Endothelial cell of umbilical vein (primary cell): ENCODE measurements at regions not wholly inside any gene's neighbourhood (a gene's known extent, or its start where the extent isn't known, plus 50 kb on each side); places are given as distances from the start of the nearest gene placed in this dataset.

ENCODE experiments used
- EZH2 ChIP-seq: IDR thresholded peaks from 2 replicates; pipeline ENCODE4 v1.6.1; 2012; ENCODE audit warnings: borderline replicate concordance, low read depth, mild to moderate bottlenecking, moderate library complexity, low read length, inconsistent platforms; ENCODE audit not compliant: severe bottlenecking
- FOS ChIP-seq: IDR thresholded peaks from 2 replicates; pipeline ENCODE4 v1.6.1; 2011; ENCODE audit warnings: mild to moderate bottlenecking, low read length, moderate library complexity, borderline replicate concordance; ENCODE audit not compliant: insufficient read depth
- GATA2 ChIP-seq: IDR thresholded peaks from 2 replicates; pipeline ENCODE4 v1.7.0; 2011; ENCODE audit warnings: low read depth, mild to moderate bottlenecking, moderate library complexity, mixed read lengths, low read length; ENCODE audit not compliant: insufficient read length, insufficient read depth
- JUN ChIP-seq: IDR thresholded peaks from 2 replicates; pipeline ENCODE4 v1.6.1; 2011; ENCODE audit warnings: borderline replicate concordance, low read depth; ENCODE audit not compliant: insufficient read length, insufficient read depth
- MYC ChIP-seq: IDR thresholded peaks from one replicate; pipeline ENCODE4 v1.6.1; 2011; ENCODE audit warnings: mild to moderate bottlenecking, low read depth, low read length
- POLR2A ChIP-seq: IDR thresholded peaks from 2 replicates; pipeline ENCODE4 v1.6.1; 2012; ENCODE audit warnings: low read depth, mild to moderate bottlenecking, control low read depth, low read length
- POLR2AphosphoS5 ChIP-seq: IDR thresholded peaks from 2 replicates; pipeline ENCODE4 v1.6.1; 2012; ENCODE audit warnings: low read depth, mild to moderate bottlenecking, control low read depth, low read length, moderate library complexity; ENCODE audit not compliant: insufficient read depth
- TF ChIP-seq, protein P1 (sequence below): IDR thresholded peaks from 2 replicates; pipeline ENCODE4 v1.6.1; 2011; ENCODE audit not compliant: insufficient read depth, insufficient read length
- TF ChIP-seq, protein P2 (sequence below), 2 donors: IDR thresholded peaks; 1 replicate in 1 of 2; 2 replicates in 1 of 2; pipeline ENCODE4 v1.5.1; 2011; ENCODE audit warnings: low read length in 2 of 2, mild to moderate bottlenecking in 2 of 2, moderate library complexity in 2 of 2, control low read depth in 1 of 2, inconsistent platforms in 1 of 2, low read depth in 1 of 2; ENCODE audit not compliant: insufficient read depth in 1 of 2; ENCODE audit errors: extremely low read depth in 1 of 2

DNA sequence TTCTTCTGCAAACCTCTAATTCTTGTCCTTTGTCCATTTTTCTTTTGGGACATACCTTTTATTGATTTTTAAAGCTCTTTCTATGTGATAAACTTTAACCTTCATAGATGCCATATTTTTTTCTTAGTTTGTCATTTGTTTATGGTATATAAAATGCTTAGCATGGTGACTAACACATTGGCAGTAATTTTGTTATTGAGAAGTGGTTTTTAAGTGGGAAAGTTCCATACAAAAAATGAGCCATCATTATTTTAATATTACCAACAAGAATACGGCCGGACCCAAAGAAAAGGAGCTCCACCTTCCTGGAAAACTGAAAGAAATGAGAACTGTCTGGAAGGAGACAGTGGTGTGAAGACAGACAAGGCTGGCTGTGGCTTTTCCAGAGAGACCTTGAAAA, 270.1 kb upstream of the SIX2 start:
- TF ChIP-seq, protein P1, sequence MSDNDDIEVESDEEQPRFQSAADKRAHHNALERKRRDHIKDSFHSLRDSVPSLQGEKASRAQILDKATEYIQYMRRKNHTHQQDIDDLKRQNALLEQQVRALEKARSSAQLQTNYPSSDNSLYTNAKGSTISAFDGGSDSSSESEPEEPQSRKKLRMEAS: no peak
- TF ChIP-seq EZH2 (no peak), POLR2AphosphoS5 (no peak), JUN (no peak), POLR2A (no peak), GATA2 (no peak), MYC (no peak), FOS (no peak)
- TF ChIP-seq, protein P2, sequence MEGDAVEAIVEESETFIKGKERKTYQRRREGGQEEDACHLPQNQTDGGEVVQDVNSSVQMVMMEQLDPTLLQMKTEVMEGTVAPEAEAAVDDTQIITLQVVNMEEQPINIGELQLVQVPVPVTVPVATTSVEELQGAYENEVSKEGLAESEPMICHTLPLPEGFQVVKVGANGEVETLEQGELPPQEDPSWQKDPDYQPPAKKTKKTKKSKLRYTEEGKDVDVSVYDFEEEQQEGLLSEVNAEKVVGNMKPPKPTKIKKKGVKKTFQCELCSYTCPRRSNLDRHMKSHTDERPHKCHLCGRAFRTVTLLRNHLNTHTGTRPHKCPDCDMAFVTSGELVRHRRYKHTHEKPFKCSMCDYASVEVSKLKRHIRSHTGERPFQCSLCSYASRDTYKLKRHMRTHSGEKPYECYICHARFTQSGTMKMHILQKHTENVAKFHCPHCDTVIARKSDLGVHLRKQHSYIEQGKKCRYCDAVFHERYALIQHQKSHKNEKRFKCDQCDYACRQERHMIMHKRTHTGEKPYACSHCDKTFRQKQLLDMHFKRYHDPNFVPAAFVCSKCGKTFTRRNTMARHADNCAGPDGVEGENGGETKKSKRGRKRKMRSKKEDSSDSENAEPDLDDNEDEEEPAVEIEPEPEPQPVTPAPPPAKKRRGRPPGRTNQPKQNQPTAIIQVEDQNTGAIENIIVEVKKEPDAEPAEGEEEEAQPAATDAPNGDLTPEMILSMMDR (IDR thresholded peaks at IDR 0.05; ENCODE audit: extremely low read depth in 1 of 2, insufficient read depth in 1 of 2, low read depth in 1 of 2, low read length in 2 of 2): no peak
